Pons (tissue), 1 donor: ENCODE measurements at regions not wholly inside any gene's neighbourhood (a gene's known extent, or its start where the extent isn't known, plus 50 kb on each side); places are given as distances from the start of the nearest gene placed in this dataset.

ENCODE experiments used
- DNase-seq: peaks from one replicate; pipeline ENCODE4 v3.0.0-alpha.2; 2016; ENCODE audit warnings: low spot score

GRCh38 chr2:146143971-146144370 is 1624.1 kb upstream of the ZEB2 start:
- no peak for DNase-seq

- no peak for DNase-seq
Measured at GRCh38 chr2:146138820-146139219, 1618.9 kb upstream of the ZEB2 start.

- no peak for DNase-seq
Measured at GRCh38 chr2:146135245-146135644, 1615.3 kb upstream of the ZEB2 start.

- no peak for DNase-seq
Measured at GRCh38 chr2:146131785-146132184, 1611.9 kb upstream of the ZEB2 start.

- no peak for DNase-seq
Measured at GRCh38 chr2:146131048-146131447, 1611.1 kb upstream of the ZEB2 start.

- DNase-seq: no peak
Measured at GRCh38 chr2:146130290-146130689, 1610.4 kb upstream of the ZEB2 start.

- DNase-seq: no peak
Measured at GRCh38 chr2:146129231-146129630, 1609.3 kb upstream of the ZEB2 start.

- DNase-seq: no peak
Measured at GRCh38 chr2:146128216-146128615, 1608.3 kb upstream of the ZEB2 start.

GRCh38 chr2:146125551-146125950 is 1605.6 kb upstream of the ZEB2 start:
- DNase-seq: no peak

- no peak for DNase-seq
Measured at GRCh38 chr2:146124741-146125140, 1604.8 kb upstream of the ZEB2 start.

- DNase-seq: no peak
Measured at GRCh38 chr2:146123714-146124113, 1603.8 kb upstream of the ZEB2 start.

GRCh38 chr2:146123256-146123655 is 1603.3 kb upstream of the ZEB2 start:
- DNase-seq: no peak

GRCh38 chr2:146119586-146119985 is 1599.7 kb upstream of the ZEB2 start:
- no peak for DNase-seq

- no peak for DNase-seq
Measured at GRCh38 chr2:146108993-146109392, 1589.1 kb upstream of the ZEB2 start.

- DNase-seq: no peak
Measured at GRCh38 chr2:146094185-146094584, 1574.3 kb upstream of the ZEB2 start.

- DNase-seq: no peak
Measured at GRCh38 chr2:146081459-146081858, 1561.5 kb upstream of the ZEB2 start.

GRCh38 chr2:146080925-146081324 is 1561.0 kb upstream of the ZEB2 start:
- no peak for DNase-seq

- no peak for DNase-seq
Measured at GRCh38 chr2:146079216-146079615, 1559.3 kb upstream of the ZEB2 start.

GRCh38 chr2:146077156-146077555 is 1557.2 kb upstream of the ZEB2 start:
- DNase-seq: no peak

- DNase-seq: no peak
Measured at GRCh38 chr2:146068051-146068450, 1548.1 kb upstream of the ZEB2 start.

GRCh38 chr2:146048141-146048540 is 1528.2 kb upstream of the ZEB2 start:
- no peak for DNase-seq

GRCh38 chr2:146041274-146041910 is 1521.5 kb upstream of the ZEB2 start:
- DNase-seq: no peak

GRCh38 chr2:146040051-146040450 is 1520.1 kb upstream of the ZEB2 start:
- no peak for DNase-seq

GRCh38 chr2:146038014-146038413 is 1518.1 kb upstream of the ZEB2 start:
- no peak for DNase-seq
